Astrocyte (in vitro differentiated cells and primary cell): ENCODE measurements at regions not wholly inside any gene's neighbourhood (a gene's known extent, or its start where the extent isn't known, plus 50 kb on each side); places are given as distances from the start of the nearest gene placed in this dataset.

Source experiments
- DNase-seq: peaks from one replicate; pipeline ENCODE4 v3.0.0-alpha.2; 2010; ENCODE audit warnings: low read depth
- FAIRE-seq: peaks from 2 replicates; lab custom pipeline; 2011; peaks lifted over from hg19 to GRCh38; lab: Jason Lieb, UNC
- H2AFZ ChIP-seq: 2 replicates; pipeline ENCODE4 v1.6.0; 2012; ENCODE audit warnings: low read depth, low read length, inconsistent platforms
- H3K27ac ChIP-seq: 2 replicates; pipeline ENCODE4 v1.5.1; 2011; ENCODE audit warnings: low read depth, low read length, inconsistent platforms
- H3K27me3 ChIP-seq: 2 replicates; pipeline ENCODE4 v1.6.0; 2011; ENCODE audit warnings: low read length, inconsistent platforms; ENCODE audit not compliant: insufficient read depth
- H3K36me3 ChIP-seq: 2 replicates; pipeline ENCODE4 v1.5.1; 2011; ENCODE audit warnings: low read length, inconsistent platforms; ENCODE audit not compliant: insufficient read depth
- H3K4me1 ChIP-seq: 2 replicates; pipeline ENCODE4 v1.5.1; 2011; ENCODE audit warnings: low read length, inconsistent platforms; ENCODE audit not compliant: insufficient read depth
- H3K4me2 ChIP-seq: 2 replicates; pipeline ENCODE4 v1.6.0; 2012; ENCODE audit warnings: low read length, inconsistent platforms
- H3K4me3 ChIP-seq: 2 replicates; pipeline ENCODE4 v1.5.1; 2011; ENCODE audit warnings: low read depth, mild to moderate bottlenecking, low read length, inconsistent platforms; ENCODE audit not compliant: insufficient read depth
- H3K79me2 ChIP-seq: 2 replicates; pipeline ENCODE4 v1.6.0; 2012; ENCODE audit warnings: mild to moderate bottlenecking, low read length, inconsistent platforms; ENCODE audit not compliant: insufficient read depth
- H3K9ac ChIP-seq: 2 replicates; pipeline ENCODE4 v1.6.0; 2012; ENCODE audit warnings: mild to moderate bottlenecking, low read length, inconsistent platforms
- H3K9me3 ChIP-seq: 2 replicates; pipeline ENCODE4 v1.5.1; 2012; ENCODE audit warnings: low read depth, mild to moderate bottlenecking, low read length, inconsistent platforms; ENCODE audit not compliant: insufficient read depth
- H4K20me1 ChIP-seq: 2 replicates; pipeline ENCODE4 v1.6.0; 2012; ENCODE audit warnings: low read length, inconsistent platforms; ENCODE audit not compliant: insufficient read depth
- H3K27ac Mint-ChIP-seq: one replicate; pipeline ENCODE4 v1.8.0; 2021; ENCODE audit warnings: mild to moderate bottlenecking, mixed read lengths; ENCODE audit not compliant: unreplicated experiment
- H3K27me3 Mint-ChIP-seq: one replicate; pipeline ENCODE4 v1.8.0; 2021; ENCODE audit warnings: low read depth, mixed read lengths; ENCODE audit not compliant: unreplicated experiment
- H3K36me3 Mint-ChIP-seq: one replicate; pipeline ENCODE4 v1.8.0; 2021; ENCODE audit warnings: low read depth, mixed read lengths; ENCODE audit not compliant: unreplicated experiment
- H3K4me1 Mint-ChIP-seq: one replicate; pipeline ENCODE4 v1.8.0; 2021; ENCODE audit warnings: low read depth, mixed read lengths; ENCODE audit not compliant: unreplicated experiment
- H3K4me3 Mint-ChIP-seq: one replicate; pipeline ENCODE4 v1.8.0; 2021; ENCODE audit warnings: mild to moderate bottlenecking, moderate library complexity, mixed read lengths; ENCODE audit not compliant: unreplicated experiment
- H3K9me3 Mint-ChIP-seq: one replicate; pipeline ENCODE4 v1.8.0; 2021; ENCODE audit warnings: mild to moderate bottlenecking, mixed read lengths; ENCODE audit not compliant: unreplicated experiment
- EZH2 ChIP-seq: IDR thresholded peaks from 2 replicates; pipeline ENCODE4 v1.6.1; 2012; ENCODE audit warnings: mild to moderate bottlenecking, low read length, inconsistent platforms; ENCODE audit not compliant: insufficient read depth
- TF ChIP-seq, protein P1 (sequence below): IDR thresholded peaks from 2 replicates; pipeline ENCODE4 v1.5.1; 2011; ENCODE audit warnings: low read depth, mild to moderate bottlenecking, inconsistent platforms, low read length, moderate library complexity; ENCODE audit not compliant: insufficient read depth

DNA sequence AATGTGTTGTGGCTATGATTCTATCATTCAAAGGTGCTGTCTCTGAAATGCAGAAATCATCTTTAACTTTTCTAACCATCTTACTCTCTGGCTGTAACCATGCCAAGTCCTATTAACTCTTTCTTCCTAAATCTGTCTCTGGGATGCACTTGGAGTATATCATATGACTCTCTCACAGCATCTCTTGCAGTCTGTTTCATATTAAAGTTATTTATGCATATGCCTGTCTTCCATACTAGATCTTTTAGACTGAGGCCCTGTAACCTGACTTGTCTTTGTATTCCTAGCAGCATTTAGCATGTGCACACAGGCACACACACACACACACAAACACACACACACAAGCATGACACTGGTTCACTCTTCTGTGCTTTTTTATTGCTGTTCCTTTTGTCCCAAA, 320.6 kb downstream of the ETAA1 start:
- H4K20me1 ChIP-seq = no peaks in the 10 kb centered on the region
- no peaks in the 10 kb centered on the region for H3K9me3 ChIP-seq
- Mint-ChIP-seq H3K4me3 (no peak overlapping the region), H3K27ac (no peak overlapping the region), H3K36me3 (peaks cover 2% of the 10 kb centered on the region), H3K4me1 (peaks cover 2% of the 10 kb centered on the region), H3K27me3 (no peaks in the 10 kb centered on the region), H3K9me3 (peaks cover 8% of the 10 kb centered on the region)
- H3K9ac ChIP-seq = no peak overlapping the region
- H3K27me3 ChIP-seq = peaks cover 5% of the 10 kb centered on the region
- TF ChIP-seq, protein P1, sequence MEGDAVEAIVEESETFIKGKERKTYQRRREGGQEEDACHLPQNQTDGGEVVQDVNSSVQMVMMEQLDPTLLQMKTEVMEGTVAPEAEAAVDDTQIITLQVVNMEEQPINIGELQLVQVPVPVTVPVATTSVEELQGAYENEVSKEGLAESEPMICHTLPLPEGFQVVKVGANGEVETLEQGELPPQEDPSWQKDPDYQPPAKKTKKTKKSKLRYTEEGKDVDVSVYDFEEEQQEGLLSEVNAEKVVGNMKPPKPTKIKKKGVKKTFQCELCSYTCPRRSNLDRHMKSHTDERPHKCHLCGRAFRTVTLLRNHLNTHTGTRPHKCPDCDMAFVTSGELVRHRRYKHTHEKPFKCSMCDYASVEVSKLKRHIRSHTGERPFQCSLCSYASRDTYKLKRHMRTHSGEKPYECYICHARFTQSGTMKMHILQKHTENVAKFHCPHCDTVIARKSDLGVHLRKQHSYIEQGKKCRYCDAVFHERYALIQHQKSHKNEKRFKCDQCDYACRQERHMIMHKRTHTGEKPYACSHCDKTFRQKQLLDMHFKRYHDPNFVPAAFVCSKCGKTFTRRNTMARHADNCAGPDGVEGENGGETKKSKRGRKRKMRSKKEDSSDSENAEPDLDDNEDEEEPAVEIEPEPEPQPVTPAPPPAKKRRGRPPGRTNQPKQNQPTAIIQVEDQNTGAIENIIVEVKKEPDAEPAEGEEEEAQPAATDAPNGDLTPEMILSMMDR = no peak
- no peak for TF ChIP-seq EZH2
- no peak overlapping the region for H2AFZ ChIP-seq
- DNase-seq (no peak), FAIRE-seq (no peak)
- H3K27ac ChIP-seq = no peak overlapping the region
- H3K4me3 ChIP-seq = no peak overlapping the region
- H3K4me2 ChIP-seq = no peak overlapping the region
- no peaks in the 10 kb centered on the region for H3K36me3 ChIP-seq
- H3K79me2 ChIP-seq = no peaks in the 10 kb centered on the region
- H3K4me1 ChIP-seq = no peaks in the 10 kb centered on the region

DNA sequence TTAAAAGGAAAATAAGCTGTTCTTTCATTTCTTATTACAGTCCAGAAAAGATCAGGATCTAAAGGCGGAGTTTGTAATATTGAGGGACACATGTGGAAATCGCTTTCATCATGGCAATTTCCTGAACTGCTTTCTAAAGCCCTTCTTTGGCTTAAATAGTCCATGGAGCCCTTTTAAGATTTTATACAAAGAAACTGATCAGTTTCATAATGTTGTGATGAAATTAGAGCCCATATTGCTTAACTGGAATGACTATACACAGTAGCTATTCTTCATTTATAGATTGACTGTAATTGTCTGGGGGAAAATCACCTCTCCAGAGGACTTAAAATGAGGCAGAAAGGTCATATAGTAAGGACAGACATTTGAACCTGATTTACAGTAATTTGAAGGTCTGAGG, 322.2 kb downstream of the ETAA1 start:
- peaks cover 8% of the 10 kb centered on the region for H3K9me3 Mint-ChIP-seq
- Histone ChIP-seq H3K9me3 (no peaks in the 10 kb centered on the region), H3K9ac (no peak overlapping the region), H3K36me3 (no peaks in the 10 kb centered on the region), H4K20me1 (no peaks in the 10 kb centered on the region), H3K79me2 (no peaks in the 10 kb centered on the region), H2AFZ (no peak overlapping the region), H3K27ac (no peak overlapping the region), H3K4me1 (no peaks in the 10 kb centered on the region), H3K27me3 (peaks cover 5% of the 10 kb centered on the region), H3K4me2 (no peak overlapping the region), H3K4me3 (no peak overlapping the region)
- no peak overlapping the region for H3K4me3 Mint-ChIP-seq
- peaks cover 2% of the 10 kb centered on the region for H3K36me3 Mint-ChIP-seq
- H3K27ac Mint-ChIP-seq = no peak overlapping the region
- H3K27me3 Mint-ChIP-seq = no peaks in the 10 kb centered on the region
- TF ChIP-seq, protein P1 = no peak
- no peak for FAIRE-seq
- peaks cover 2% of the 10 kb centered on the region for H3K4me1 Mint-ChIP-seq
- no peak for DNase-seq

DNA sequence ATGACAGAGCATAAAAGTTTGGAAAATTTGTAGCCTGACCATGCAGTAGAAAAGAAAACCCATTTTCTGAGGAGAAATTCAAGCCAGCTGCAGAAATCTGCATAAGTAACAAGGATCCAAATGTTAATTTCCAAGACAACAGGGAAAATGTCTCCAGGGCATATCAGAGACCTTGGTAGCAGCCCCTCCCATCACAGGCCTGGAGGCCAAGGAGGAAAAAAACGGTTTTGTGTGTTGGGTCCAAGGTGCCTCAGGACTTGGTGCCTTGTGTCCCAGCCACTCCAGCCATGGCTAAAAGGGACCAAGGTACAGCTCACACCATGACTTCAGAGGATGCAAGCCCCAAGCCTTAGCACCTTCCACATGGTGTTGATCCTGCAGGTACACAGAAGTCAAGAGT, 324.4 kb downstream of the ETAA1 start:
- H3K9me3 ChIP-seq = no peaks in the 10 kb centered on the region
- H3K4me2 ChIP-seq = no peak overlapping the region
- Mint-ChIP-seq H3K4me1 (peaks cover 2% of the 10 kb centered on the region), H3K4me3 (no peak overlapping the region), H3K9me3 (peaks cover 8% of the 10 kb centered on the region), H3K27me3 (peaks cover 2% of the 10 kb centered on the region), H3K27ac (no peak overlapping the region), H3K36me3 (peaks cover 2% of the 10 kb centered on the region)
- FAIRE-seq (no peak), DNase-seq (no peak)
- H3K36me3 ChIP-seq = no peaks in the 10 kb centered on the region
- no peaks in the 10 kb centered on the region for H4K20me1 ChIP-seq
- H3K27ac ChIP-seq = no peak overlapping the region
- H3K4me1 ChIP-seq = no peaks in the 10 kb centered on the region
- TF ChIP-seq EZH2 = no peak
- TF ChIP-seq, protein P1 = no peak
- no peaks in the 10 kb centered on the region for H3K79me2 ChIP-seq
- no peak overlapping the region for H2AFZ ChIP-seq
- peaks cover 5% of the 10 kb centered on the region for H3K27me3 ChIP-seq
- H3K4me3 ChIP-seq = no peak overlapping the region
- H3K9ac ChIP-seq = no peak overlapping the region
